HG03521 (cell line): ENCODE measurements at regions not wholly inside any gene's neighbourhood (a gene's known extent, or its start where the extent isn't known, plus 50 kb on each side); places are given as distances from the start of the nearest gene placed in this dataset.
"Not testable (repeated sequence)": the region's sequence is repeated elsewhere in the genome, so short reads cannot be mapped to it uniquely, and the experiment has no call there.

Experiments used
- ATAC-seq: cut with Tn5 transposase; IDR thresholded peaks from one replicate; pipeline ENCODE4 v1.9.1; 2021; ENCODE audit warnings: mild to moderate bottlenecking, moderate library complexity; ENCODE audit not compliant: unreplicated experiment

GRCh38 chr7:153747969-153748368 lies 304.2 kb upstream of the DPP6 start:
- not testable (repeated sequence) for ATAC-seq

GRCh38 chr7:153748885-153749284 lies 303.3 kb upstream of the DPP6 start:
- ATAC-seq: not testable (repeated sequence)

- ATAC-seq: not testable (repeated sequence)
Observed at GRCh38 chr7:153765869-153766268, 286.3 kb upstream of the DPP6 start.

GRCh38 chr7:153766926-153767325 lies 285.3 kb upstream of the DPP6 start:
- not testable (repeated sequence) for ATAC-seq

- ATAC-seq: no peak
Observed at GRCh38 chr7:153772966-153773365, 279.2 kb upstream of the DPP6 start.

GRCh38 chr7:153776940-153777339 lies 275.3 kb upstream of the DPP6 start:
- ATAC-seq: not testable (repeated sequence)

- not testable (repeated sequence) for ATAC-seq
Observed at GRCh38 chr7:153797363-153797762, 254.8 kb upstream of the DPP6 start.

- ATAC-seq: no peak
Observed at GRCh38 chr7:153808117-153808516, 244.1 kb upstream of the DPP6 start.

- ATAC-seq: no peak
Observed at GRCh38 chr7:153829525-153829924, 222.7 kb upstream of the DPP6 start.

- no peak for ATAC-seq
Observed at GRCh38 chr7:153832160-153832559, 220.0 kb upstream of the DPP6 start.

- ATAC-seq: no peak
Observed at GRCh38 chr7:153835103-153835502, 217.1 kb upstream of the DPP6 start.

- no peak for ATAC-seq
Observed at GRCh38 chr7:153835712-153836265, 216.4 kb upstream of the DPP6 start.

- no peak for ATAC-seq
Observed at GRCh38 chr7:153838591-153838990, 213.6 kb upstream of the DPP6 start.

- ATAC-seq: no peak
Observed at GRCh38 chr7:153840861-153841260, 211.3 kb upstream of the DPP6 start.

GRCh38 chr7:153847828-153848227 lies 204.4 kb upstream of the DPP6 start:
- no peak for ATAC-seq

GRCh38 chr7:153852261-153852660 lies 199.9 kb upstream of the DPP6 start:
- no peak for ATAC-seq

- ATAC-seq: no peak
Observed at GRCh38 chr7:153858355-153858754, 193.8 kb upstream of the DPP6 start.

- ATAC-seq: no peak
Observed at GRCh38 chr7:153859239-153859638, 193.0 kb upstream of the DPP6 start.

- ATAC-seq: no peak
Observed at GRCh38 chr7:153886506-153887441, 165.4 kb upstream of the DPP6 start.

- ATAC-seq: no peak
Observed at GRCh38 chr7:153887749-153888569, 164.2 kb upstream of the DPP6 start.

GRCh38 chr7:153891990-153892389 lies 160.2 kb upstream of the DPP6 start:
- ATAC-seq: no peak
